ENCODE measurements at regions not wholly inside any gene's neighbourhood (a gene's known extent, or its start where the extent isn't known, plus 50 kb on each side); places are given as distances from the start of the nearest gene placed in this dataset.

- TF ChIP-seq, protein P1, sequence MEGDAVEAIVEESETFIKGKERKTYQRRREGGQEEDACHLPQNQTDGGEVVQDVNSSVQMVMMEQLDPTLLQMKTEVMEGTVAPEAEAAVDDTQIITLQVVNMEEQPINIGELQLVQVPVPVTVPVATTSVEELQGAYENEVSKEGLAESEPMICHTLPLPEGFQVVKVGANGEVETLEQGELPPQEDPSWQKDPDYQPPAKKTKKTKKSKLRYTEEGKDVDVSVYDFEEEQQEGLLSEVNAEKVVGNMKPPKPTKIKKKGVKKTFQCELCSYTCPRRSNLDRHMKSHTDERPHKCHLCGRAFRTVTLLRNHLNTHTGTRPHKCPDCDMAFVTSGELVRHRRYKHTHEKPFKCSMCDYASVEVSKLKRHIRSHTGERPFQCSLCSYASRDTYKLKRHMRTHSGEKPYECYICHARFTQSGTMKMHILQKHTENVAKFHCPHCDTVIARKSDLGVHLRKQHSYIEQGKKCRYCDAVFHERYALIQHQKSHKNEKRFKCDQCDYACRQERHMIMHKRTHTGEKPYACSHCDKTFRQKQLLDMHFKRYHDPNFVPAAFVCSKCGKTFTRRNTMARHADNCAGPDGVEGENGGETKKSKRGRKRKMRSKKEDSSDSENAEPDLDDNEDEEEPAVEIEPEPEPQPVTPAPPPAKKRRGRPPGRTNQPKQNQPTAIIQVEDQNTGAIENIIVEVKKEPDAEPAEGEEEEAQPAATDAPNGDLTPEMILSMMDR (IDR thresholded peaks at IDR 0.05), result no peak
- TF ChIP-seq POLR2AphosphoS5 (IDR thresholded peaks at IDR 0.05), result no peak
These were observed 554.9 kb downstream of the HTR7 start for GRCh38 chr10:90302758-90303481.
